Bronchial epithelial cell (primary cell): ENCODE measurements at regions not wholly inside any gene's neighbourhood (a gene's known extent, or its start where the extent isn't known, plus 50 kb on each side); places are given as distances from the start of the nearest gene placed in this dataset.

Experiments used
- DNase-seq: peaks from one replicate; pipeline ENCODE4 v3.0.0-alpha.2; 2010; ENCODE audit warnings: low read depth
- FAIRE-seq: peaks from 2 replicates; lab custom pipeline; 2011; peaks lifted over from hg19 to GRCh38; lab: Jason Lieb, UNC
- H3K27me3 ChIP-seq: 2 replicates; pipeline ENCODE4 v1.5.1; 2011; ENCODE audit warnings: low read length; ENCODE audit not compliant: control insufficient read depth, insufficient read depth
- H3K36me3 ChIP-seq: 2 replicates; pipeline ENCODE4 v1.5.1; 2011; ENCODE audit warnings: low read length; ENCODE audit not compliant: control insufficient read depth, insufficient read depth
- H3K4me3 ChIP-seq: 2 replicates; pipeline ENCODE4 v1.5.1; 2011; ENCODE audit warnings: mild to moderate bottlenecking, low read depth, low read length, control low read depth
- TF ChIP-seq, protein P1 (sequence below): IDR thresholded peaks from 2 replicates; pipeline ENCODE4 v1.5.1; 2011; ENCODE audit warnings: mild to moderate bottlenecking, moderate library complexity, low read length, control low read depth, inconsistent platforms; ENCODE audit not compliant: insufficient read depth, severe bottlenecking

DNA sequence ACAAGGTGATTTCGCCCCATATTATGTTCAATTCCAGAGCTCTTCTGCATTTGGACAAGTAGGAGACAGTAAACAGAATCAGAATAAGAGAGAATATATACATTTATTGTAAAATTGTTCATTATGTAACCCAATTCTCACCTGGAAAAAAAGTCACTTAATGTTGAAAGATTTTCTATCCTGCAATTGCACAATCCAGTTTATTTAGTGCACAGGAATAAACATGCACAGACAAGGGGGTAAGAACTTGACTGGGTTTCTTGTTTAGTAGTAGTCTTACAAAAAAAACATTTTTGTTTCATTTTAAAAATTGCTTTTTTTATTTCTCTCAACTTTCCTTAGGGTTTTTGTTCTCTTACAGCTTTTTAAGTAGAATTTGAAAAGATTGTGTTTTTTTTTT lies 126.6 kb downstream of the SAMD9 start:
- no peaks in the 10 kb centered on the region for H3K36me3 ChIP-seq
- DNase-seq: peak; percentile 63
- no peak overlapping the region for H3K4me3 ChIP-seq
- TF ChIP-seq, protein P1, sequence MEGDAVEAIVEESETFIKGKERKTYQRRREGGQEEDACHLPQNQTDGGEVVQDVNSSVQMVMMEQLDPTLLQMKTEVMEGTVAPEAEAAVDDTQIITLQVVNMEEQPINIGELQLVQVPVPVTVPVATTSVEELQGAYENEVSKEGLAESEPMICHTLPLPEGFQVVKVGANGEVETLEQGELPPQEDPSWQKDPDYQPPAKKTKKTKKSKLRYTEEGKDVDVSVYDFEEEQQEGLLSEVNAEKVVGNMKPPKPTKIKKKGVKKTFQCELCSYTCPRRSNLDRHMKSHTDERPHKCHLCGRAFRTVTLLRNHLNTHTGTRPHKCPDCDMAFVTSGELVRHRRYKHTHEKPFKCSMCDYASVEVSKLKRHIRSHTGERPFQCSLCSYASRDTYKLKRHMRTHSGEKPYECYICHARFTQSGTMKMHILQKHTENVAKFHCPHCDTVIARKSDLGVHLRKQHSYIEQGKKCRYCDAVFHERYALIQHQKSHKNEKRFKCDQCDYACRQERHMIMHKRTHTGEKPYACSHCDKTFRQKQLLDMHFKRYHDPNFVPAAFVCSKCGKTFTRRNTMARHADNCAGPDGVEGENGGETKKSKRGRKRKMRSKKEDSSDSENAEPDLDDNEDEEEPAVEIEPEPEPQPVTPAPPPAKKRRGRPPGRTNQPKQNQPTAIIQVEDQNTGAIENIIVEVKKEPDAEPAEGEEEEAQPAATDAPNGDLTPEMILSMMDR: no peak
- no peak for FAIRE-seq
- no peaks in the 10 kb centered on the region for H3K27me3 ChIP-seq

- Histone ChIP-seq H3K4me3 (no peak overlapping the region), H3K27me3 (no peaks in the 10 kb centered on the region), H3K36me3 (no peaks in the 10 kb centered on the region)
- DNase-seq: peak; percentile 47
- TF ChIP-seq, protein P1: no peak
- FAIRE-seq: no peak
Measured at GRCh38 chr7:92988941-92989545, 128.7 kb downstream of the SAMD9 start.

GRCh38 chr7:92988051-92988450 lies 129.7 kb downstream of the SAMD9 start:
- Histone ChIP-seq H3K27me3 (no peaks in the 10 kb centered on the region), H3K4me3 (no peak overlapping the region), H3K36me3 (no peaks in the 10 kb centered on the region)
- TF ChIP-seq, protein P1: peak; percentile 46
- DNase-seq: peak; percentile 93
- FAIRE-seq: no peak

DNA sequence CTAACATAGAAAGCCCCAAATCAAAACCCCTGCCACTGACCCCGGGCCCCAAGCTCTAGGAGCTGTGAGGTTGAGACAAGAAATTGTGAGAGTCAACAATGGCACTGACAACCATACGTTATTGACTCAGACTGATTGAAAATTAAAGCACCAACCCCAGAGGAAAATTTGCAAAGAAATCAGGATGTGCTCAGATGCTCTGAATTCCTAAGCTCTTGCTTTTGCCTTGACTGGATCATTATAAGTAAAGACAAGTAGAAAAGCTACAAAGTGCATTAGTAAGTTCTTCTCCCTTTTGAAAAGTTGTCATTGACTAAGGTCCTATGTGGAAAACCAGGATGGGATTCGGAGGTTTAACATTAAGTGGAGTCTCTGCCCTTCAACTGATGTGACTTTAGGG lies 130.2 kb downstream of the SAMD9 start:
- DNase-seq (peak; percentile 20), FAIRE-seq (no peak)
- no peaks in the 10 kb centered on the region for H3K36me3 ChIP-seq
- TF ChIP-seq, protein P1: no peak
- H3K4me3 ChIP-seq: no peak overlapping the region
- no peaks in the 10 kb centered on the region for H3K27me3 ChIP-seq

GRCh38 chr7:92987095-92987494 lies 130.7 kb downstream of the SAMD9 start:
- Histone ChIP-seq H3K36me3 (no peaks in the 10 kb centered on the region), H3K27me3 (no peaks in the 10 kb centered on the region), H3K4me3 (no peak overlapping the region)
- peak; percentile 17 for DNase-seq
- TF ChIP-seq, protein P1: no peak
- no peak for FAIRE-seq

DNA sequence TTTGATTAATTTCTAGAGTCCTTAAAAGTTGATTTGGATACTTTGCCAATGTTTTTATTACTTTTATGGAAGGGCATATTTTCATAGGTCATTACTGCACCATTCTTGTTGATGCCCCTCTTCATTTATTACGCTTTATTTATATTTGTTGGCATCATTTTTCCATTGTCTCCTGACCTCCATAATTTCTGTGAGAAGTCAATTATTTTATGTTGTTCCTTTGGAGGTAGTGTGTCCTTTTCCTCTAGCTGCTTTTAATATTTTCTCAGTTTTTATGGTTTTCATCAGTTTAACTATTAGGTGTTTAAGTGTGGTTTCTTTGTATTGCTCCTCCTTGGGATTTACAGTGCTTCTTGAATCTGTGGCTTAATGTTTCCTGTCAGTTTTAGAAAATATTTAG lies 134.9 kb downstream of the SAMD9 start:
- Histone ChIP-seq H3K4me3 (no peak overlapping the region), H3K27me3 (no peaks in the 10 kb centered on the region), H3K36me3 (no peaks in the 10 kb centered on the region)
- DNase-seq (no peak), FAIRE-seq (no peak)
- TF ChIP-seq, protein P1: no peak
